ENCODE measurements at regions not wholly inside any gene's neighbourhood (a gene's known extent, or its start where the extent isn't known, plus 50 kb on each side); places are given as distances from the start of the nearest gene placed in this dataset.
"Not testable (repeated sequence)": the region's sequence is repeated elsewhere in the genome, so short reads cannot be mapped to it uniquely, and the experiment has no call there.

GRCh38 chr2:61593648-61594047 lies 55.5 kb upstream of the XPO1 start:
- H3K4me3 Mint-ChIP-seq; H3K4me1 Mint-ChIP-seq (ENCODE audit: low read depth): not testable (repeated sequence)

DNA sequence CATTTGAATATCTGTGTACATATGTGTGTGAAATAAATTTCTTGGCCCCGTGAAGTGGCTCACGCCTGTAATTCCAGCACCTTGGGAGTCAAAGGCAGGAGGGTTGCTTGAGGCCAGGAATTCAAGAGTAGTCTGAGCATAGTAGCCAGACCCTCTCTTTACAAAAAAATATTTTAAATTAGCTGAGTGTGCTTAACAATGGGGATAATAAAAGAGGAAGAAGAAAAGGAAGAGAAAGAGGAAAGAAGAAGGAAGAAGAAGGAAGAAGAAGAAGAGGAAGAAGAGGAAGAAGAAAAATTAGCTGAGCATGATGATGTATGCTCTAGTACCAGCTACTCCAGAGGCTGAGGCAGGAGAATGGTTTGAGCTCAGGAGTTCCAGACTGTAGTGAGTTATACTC lies 52.1 kb upstream of the XPO1 start:
- H3K4me3 Mint-ChIP-seq: no peak overlapping the region
- no peak overlapping the region for H3K27ac Mint-ChIP-seq
- no peaks in the 10 kb centered on the region for H3K27me3 Mint-ChIP-seq

More at GRCh38 chr2:61593648-61594047, 55.5 kb upstream of the XPO1 start:
- H3K27me3 Mint-ChIP-seq; H3K36me3 Mint-ChIP-seq; H3K9me3 Mint-ChIP-seq (ENCODE audit: low read depth); H3K27ac Mint-ChIP-seq: not testable (repeated sequence)

GRCh38 chr2:61588566-61588965 lies 50.4 kb upstream of the XPO1 start:
- Mint-ChIP-seq H3K27ac (no peak overlapping the region), H3K9me3 (ENCODE audit: low read depth) (no peaks in the 10 kb centered on the region), H3K27me3 (no peaks in the 10 kb centered on the region), H3K4me1 (ENCODE audit: low read depth) (no peaks in the 10 kb centered on the region), H3K4me3 (no peak overlapping the region), H3K36me3 (no peaks in the 10 kb centered on the region)

More for the DNA sequence above, 52.1 kb upstream of the XPO1 start:
- H3K9me3 Mint-ChIP-seq (ENCODE audit: low read depth): no peaks in the 10 kb centered on the region
- no peaks in the 10 kb centered on the region for H3K4me1 Mint-ChIP-seq (ENCODE audit: low read depth)
- no peaks in the 10 kb centered on the region for H3K36me3 Mint-ChIP-seq

Data from activated naive CD8-positive, alpha-beta T cell (primary cell).